Neutrophil (primary cell): ENCODE measurements at regions not wholly inside any gene's neighbourhood (a gene's known extent, or its start where the extent isn't known, plus 50 kb on each side); places are given as distances from the start of the nearest gene placed in this dataset.

Experiments used
- H3K27ac ChIP-seq: fragments of 200-600 bp; sonication (generic); 2 replicates; pipeline ENCODE4 v1.5.1; 2016; ENCODE audit warnings: mild to moderate bottlenecking, moderate library complexity
- H3K27me3 ChIP-seq: fragments of 200-600 bp; sonication (generic); 2 replicates; pipeline ENCODE4 v1.6.0; 2016; ENCODE audit warnings: mild to moderate bottlenecking
- H3K36me3 ChIP-seq: fragments of 200-600 bp; sonication (generic); 2 replicates; pipeline ENCODE4 v1.5.1; 2017
- H3K4me1 ChIP-seq, 2 experiments: fragments of 200-600 bp in 1 of 2; sonication (generic) in 1 of 2; 1 replicate in 1 of 2; 2 replicates in 1 of 2; pipeline versions ENCODE4 v1.5.1 to v1.6.1; 2013 to 2016; ENCODE audit warnings: low read depth in 1 of 2, low read length in 1 of 2, mild to moderate bottlenecking in 1 of 2, moderate library complexity in 1 of 2; ENCODE audit not compliant: control insufficient read depth in 1 of 2, insufficient read depth in 1 of 2
- H3K4me3 ChIP-seq, 2 experiments: fragments of 200-600 bp in 1 of 2; sonication (generic) in 1 of 2; 1 replicate in 1 of 2; 2 replicates in 1 of 2; pipeline ENCODE4 v1.5.1; 2013 to 2016; ENCODE audit warnings: low read depth in 1 of 2, low read length in 1 of 2, mild to moderate bottlenecking in 1 of 2, moderate library complexity in 1 of 2
- H3K9me3 ChIP-seq: fragments of 200-600 bp; sonication (generic); 2 replicates; pipeline ENCODE4 v1.5.1; 2016
- CTCF ChIP-seq: fragments of 200-600 bp; sonication (generic); IDR thresholded peaks from 2 replicates; pipeline ENCODE4 v1.5.1; 2016; ENCODE audit warnings: antibody characterized with exemption

- H3K4me3 ChIP-seq, result no peak overlapping the region
- H3K9me3 ChIP-seq, result no peaks in the 10 kb centered on the region
- H3K27me3 ChIP-seq, result no peaks in the 10 kb centered on the region
- no peak for TF ChIP-seq CTCF
- H3K36me3 ChIP-seq, result no peaks in the 10 kb centered on the region
- H3K4me1 ChIP-seq, result no peaks in the 10 kb centered on the region
- no peak overlapping the region for H3K27ac ChIP-seq
These were observed 400.2 kb downstream of the HAO1 start for GRCh38 chr20:7540018-7540417.

GRCh38 chr20:7540923-7541322 lies 399.3 kb downstream of the HAO1 start:
- Histone ChIP-seq H3K9me3 (no peaks in the 10 kb centered on the region), H3K4me3 (no peak overlapping the region), H3K27me3 (no peaks in the 10 kb centered on the region), H3K36me3 (no peaks in the 10 kb centered on the region), H3K27ac (no peak overlapping the region), H3K4me1 (no peaks in the 10 kb centered on the region)
- no peak for TF ChIP-seq CTCF

GRCh38 chr20:7571101-7571500 lies 369.2 kb downstream of the HAO1 start:
- Histone ChIP-seq H3K27ac (no peak overlapping the region), H3K27me3 (no peaks in the 10 kb centered on the region), H3K4me1 (no peaks in the 10 kb centered on the region), H3K36me3 (no peaks in the 10 kb centered on the region), H3K4me3 (no peak overlapping the region), H3K9me3 (no peaks in the 10 kb centered on the region)
- TF ChIP-seq CTCF, result no peak

- H3K27ac ChIP-seq, result no peak overlapping the region
- H3K4me1 ChIP-seq, result no peaks in the 10 kb centered on the region
- no peaks in the 10 kb centered on the region for H3K9me3 ChIP-seq
- no peak overlapping the region for H3K4me3 ChIP-seq
- H3K27me3 ChIP-seq, result no peaks in the 10 kb centered on the region
- no peak for TF ChIP-seq CTCF
- no peaks in the 10 kb centered on the region for H3K36me3 ChIP-seq
These were observed 368.7 kb downstream of the HAO1 start for GRCh38 chr20:7571521-7572055.

- H3K4me3 ChIP-seq, result no peak overlapping the region
- H3K4me1 ChIP-seq, result no peaks in the 10 kb centered on the region
- no peaks in the 10 kb centered on the region for H3K9me3 ChIP-seq
- H3K27ac ChIP-seq, result no peak overlapping the region
- no peak for TF ChIP-seq CTCF
- H3K36me3 ChIP-seq, result no peaks in the 10 kb centered on the region
- no peaks in the 10 kb centered on the region for H3K27me3 ChIP-seq
These were observed 360.4 kb downstream of the HAO1 start for GRCh38 chr20:7579888-7580287.

GRCh38 chr20:7585126-7585679 lies 355.1 kb downstream of the HAO1 start:
- Histone ChIP-seq H3K4me1 (no peaks in the 10 kb centered on the region), H3K27ac (no peak overlapping the region), H3K9me3 (no peaks in the 10 kb centered on the region), H3K27me3 (no peaks in the 10 kb centered on the region), H3K36me3 (no peaks in the 10 kb centered on the region), H3K4me3 (no peak overlapping the region)
- TF ChIP-seq CTCF, result no peak
